HL-60 (cell line): ENCODE measurements at regions not wholly inside any gene's neighbourhood (a gene's known extent, or its start where the extent isn't known, plus 50 kb on each side); places are given as distances from the start of the nearest gene placed in this dataset.

Experiments
- POLR2AphosphoS5 ChIP-seq: IDR thresholded peaks from 2 replicates; pipeline ENCODE4 v1.6.1; 2012; ENCODE audit warnings: low read depth
- REST ChIP-seq: IDR thresholded peaks from 2 replicates; pipeline ENCODE4 v1.6.1; 2012; ENCODE audit warnings: low read depth; ENCODE audit not compliant: insufficient replicate concordance
- SPI1 ChIP-seq: IDR thresholded peaks from 2 replicates; pipeline ENCODE4 v1.6.1; 2012; ENCODE audit warnings: low read depth, mild to moderate bottlenecking, borderline replicate concordance
- TF ChIP-seq, protein P1 (sequence below): IDR thresholded peaks from one replicate; pipeline ENCODE4 v1.5.1; 2011; ENCODE audit warnings: low read length, control low read depth, inconsistent platforms; ENCODE audit not compliant: insufficient read depth

- no peak for TF ChIP-seq REST
- TF ChIP-seq, protein P1, sequence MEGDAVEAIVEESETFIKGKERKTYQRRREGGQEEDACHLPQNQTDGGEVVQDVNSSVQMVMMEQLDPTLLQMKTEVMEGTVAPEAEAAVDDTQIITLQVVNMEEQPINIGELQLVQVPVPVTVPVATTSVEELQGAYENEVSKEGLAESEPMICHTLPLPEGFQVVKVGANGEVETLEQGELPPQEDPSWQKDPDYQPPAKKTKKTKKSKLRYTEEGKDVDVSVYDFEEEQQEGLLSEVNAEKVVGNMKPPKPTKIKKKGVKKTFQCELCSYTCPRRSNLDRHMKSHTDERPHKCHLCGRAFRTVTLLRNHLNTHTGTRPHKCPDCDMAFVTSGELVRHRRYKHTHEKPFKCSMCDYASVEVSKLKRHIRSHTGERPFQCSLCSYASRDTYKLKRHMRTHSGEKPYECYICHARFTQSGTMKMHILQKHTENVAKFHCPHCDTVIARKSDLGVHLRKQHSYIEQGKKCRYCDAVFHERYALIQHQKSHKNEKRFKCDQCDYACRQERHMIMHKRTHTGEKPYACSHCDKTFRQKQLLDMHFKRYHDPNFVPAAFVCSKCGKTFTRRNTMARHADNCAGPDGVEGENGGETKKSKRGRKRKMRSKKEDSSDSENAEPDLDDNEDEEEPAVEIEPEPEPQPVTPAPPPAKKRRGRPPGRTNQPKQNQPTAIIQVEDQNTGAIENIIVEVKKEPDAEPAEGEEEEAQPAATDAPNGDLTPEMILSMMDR = no peak
- no peak for TF ChIP-seq SPI1
- no peak for TF ChIP-seq POLR2AphosphoS5
These were observed 267.7 kb downstream of the ACTR3B start for GRCh38 chr7:153027210-153027609.
